Fibroblast of mammary gland (primary cell): ENCODE measurements at regions not wholly inside any gene's neighbourhood (a gene's known extent, or its start where the extent isn't known, plus 50 kb on each side); places are given as distances from the start of the nearest gene placed in this dataset.

Experiments used
- DNase-seq: peaks from one replicate; pipeline ENCODE4 v3.0.0-alpha.2; 2010; ENCODE audit warnings: low read depth
- H3K4me3 ChIP-seq: 2 replicates; pipeline ENCODE4 v1.5.1; 2011; ENCODE audit warnings: low read depth, mild to moderate bottlenecking, low read length, moderate library complexity; ENCODE audit not compliant: control insufficient read depth
- TF ChIP-seq, protein P1 (sequence below): conservative IDR thresholded peaks from 2 replicates; pipeline ENCODE4 v1.5.1; 2011; ENCODE audit warnings: low read depth, low read length, inconsistent platforms; ENCODE audit not compliant: control insufficient read depth, insufficient read depth

DNA sequence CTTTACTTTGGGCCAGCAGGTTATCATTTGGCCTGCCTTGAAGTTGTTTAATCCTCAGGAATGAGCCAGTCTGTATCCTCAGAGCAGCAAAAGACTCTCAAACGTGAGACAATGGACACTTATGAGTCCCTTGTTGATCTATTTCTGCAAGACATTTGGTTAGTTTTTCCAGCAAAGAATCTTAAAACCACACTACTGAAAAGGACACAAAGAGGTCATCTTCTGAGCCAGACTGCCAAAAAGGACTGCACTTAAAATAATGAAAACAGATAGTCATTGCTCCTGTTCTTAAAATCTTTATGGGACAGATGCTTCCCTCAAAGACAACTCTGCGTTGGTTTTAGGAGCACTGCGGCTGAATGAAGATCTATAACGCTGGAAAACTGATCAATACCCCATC is 205.7 kb upstream of the PSMD7 start:
- no peak overlapping the region for H3K4me3 ChIP-seq
- TF ChIP-seq, protein P1, sequence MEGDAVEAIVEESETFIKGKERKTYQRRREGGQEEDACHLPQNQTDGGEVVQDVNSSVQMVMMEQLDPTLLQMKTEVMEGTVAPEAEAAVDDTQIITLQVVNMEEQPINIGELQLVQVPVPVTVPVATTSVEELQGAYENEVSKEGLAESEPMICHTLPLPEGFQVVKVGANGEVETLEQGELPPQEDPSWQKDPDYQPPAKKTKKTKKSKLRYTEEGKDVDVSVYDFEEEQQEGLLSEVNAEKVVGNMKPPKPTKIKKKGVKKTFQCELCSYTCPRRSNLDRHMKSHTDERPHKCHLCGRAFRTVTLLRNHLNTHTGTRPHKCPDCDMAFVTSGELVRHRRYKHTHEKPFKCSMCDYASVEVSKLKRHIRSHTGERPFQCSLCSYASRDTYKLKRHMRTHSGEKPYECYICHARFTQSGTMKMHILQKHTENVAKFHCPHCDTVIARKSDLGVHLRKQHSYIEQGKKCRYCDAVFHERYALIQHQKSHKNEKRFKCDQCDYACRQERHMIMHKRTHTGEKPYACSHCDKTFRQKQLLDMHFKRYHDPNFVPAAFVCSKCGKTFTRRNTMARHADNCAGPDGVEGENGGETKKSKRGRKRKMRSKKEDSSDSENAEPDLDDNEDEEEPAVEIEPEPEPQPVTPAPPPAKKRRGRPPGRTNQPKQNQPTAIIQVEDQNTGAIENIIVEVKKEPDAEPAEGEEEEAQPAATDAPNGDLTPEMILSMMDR = no peak
- no peak for DNase-seq

DNA sequence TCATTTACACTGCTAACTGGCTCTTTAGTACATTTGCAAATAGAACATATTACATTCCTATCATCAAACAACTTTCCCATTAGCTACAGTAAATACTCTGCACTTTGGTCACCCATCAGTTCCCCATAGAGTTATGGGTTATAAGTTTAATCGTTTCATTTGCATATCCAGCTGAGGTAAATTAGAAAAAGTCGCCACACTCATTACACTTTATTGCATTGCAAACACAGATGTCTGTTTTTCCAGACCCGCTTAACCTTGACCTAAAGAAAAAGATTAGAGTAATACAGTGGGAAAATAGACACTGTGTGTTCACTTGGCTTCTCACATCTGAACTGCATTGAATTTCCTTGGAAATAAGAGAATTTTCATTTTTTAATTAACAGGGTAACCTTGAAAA is 213.1 kb upstream of the PSMD7 start:
- TF ChIP-seq, protein P1 = no peak
- DNase-seq = no peak
- no peak overlapping the region for H3K4me3 ChIP-seq

DNA sequence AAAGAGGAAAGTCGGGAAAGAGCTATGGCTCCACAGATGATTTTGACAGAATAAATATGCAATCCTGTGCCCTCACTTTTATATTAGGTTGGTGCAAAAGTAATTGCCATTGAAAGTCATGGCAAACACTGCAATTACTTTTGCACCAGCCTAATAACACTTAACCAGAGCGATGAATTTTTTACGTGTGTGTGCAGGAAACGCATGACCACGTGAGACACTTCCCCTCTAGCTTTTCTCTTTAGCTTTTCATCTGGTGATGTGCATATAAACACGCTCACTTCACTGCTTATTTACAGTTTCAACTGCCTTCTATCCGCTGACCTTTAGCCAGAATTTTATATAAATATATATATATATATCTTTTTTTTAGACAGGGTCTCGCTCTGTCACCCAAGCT is 216.3 kb upstream of the PSMD7 start:
- no peak for DNase-seq
- TF ChIP-seq, protein P1 = no peak
- no peak overlapping the region for H3K4me3 ChIP-seq

DNA sequence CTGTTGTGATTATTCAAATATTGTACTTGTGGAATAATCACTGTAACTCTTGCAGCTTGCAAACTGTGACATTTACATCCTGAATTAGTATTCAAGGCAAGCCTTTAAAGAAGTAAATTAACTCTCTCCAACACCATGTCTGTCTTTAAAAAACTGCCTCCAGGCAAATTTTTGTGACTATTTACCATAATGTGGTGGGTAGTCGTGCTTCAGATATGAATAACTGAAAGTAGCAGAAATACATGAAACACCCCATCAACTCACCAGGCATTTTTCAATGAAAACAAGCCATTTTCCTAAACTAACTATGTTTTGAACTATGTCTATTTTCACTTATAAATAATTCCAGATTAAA is 217.4 kb upstream of the PSMD7 start:
- no peak for DNase-seq
- TF ChIP-seq, protein P1 = no peak
- H3K4me3 ChIP-seq = no peak overlapping the region

DNA sequence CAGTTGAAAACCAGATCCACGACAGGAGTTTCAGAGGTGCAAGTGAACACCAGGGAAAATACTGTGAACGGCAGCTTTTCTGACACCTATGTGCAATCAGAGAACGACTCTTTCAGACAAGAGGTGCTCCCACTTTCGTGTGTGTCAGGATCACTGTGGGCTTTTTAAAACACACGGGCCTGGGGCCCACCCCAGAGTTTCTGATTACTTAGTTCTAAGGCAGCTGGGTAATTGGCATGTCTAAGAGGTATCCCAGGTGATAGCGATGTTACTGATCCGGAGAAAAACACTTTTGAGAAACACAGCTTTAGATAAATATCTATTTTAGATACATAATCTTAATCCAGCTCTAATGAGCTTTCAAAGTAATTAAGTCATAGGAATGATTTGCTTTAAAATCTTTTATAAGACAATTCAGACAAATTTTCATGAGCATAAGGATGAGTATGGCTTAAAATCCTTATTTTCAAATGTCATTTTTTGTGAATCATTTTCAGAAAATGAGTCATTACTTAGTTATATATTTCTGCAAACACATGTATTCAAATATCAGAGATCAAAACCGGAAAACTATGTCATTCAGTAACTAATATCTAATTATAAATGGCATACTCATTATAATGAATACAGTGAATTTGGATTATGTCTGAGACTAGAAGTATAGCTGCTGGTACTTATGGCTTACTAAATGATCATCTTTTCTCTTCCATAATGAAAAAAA is 217.9 kb upstream of the PSMD7 start:
- TF ChIP-seq, protein P1 = no peak
- DNase-seq = no peak
- no peak overlapping the region for H3K4me3 ChIP-seq

DNA sequence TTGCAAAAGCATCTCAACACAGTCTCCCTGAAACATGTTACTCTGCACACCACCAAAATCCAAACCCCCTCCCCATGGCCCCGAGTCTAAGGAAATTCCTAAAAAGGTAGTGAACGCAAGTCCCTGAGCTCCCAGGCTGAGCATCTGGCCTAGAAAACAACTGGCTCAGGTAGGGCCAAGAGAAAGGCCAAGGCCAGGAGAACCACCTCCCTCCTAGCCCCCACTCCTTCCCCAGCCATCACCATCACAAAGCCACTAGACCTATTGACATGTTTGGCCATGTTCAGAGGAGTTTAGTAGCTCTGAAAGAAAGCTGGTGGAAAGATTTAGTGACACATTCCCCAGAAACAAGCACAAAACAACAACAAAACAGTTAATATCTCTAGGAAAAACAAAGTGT is 220.0 kb upstream of the PSMD7 start:
- H3K4me3 ChIP-seq = no peak overlapping the region
- TF ChIP-seq, protein P1 = no peak
- DNase-seq = no peak

DNA sequence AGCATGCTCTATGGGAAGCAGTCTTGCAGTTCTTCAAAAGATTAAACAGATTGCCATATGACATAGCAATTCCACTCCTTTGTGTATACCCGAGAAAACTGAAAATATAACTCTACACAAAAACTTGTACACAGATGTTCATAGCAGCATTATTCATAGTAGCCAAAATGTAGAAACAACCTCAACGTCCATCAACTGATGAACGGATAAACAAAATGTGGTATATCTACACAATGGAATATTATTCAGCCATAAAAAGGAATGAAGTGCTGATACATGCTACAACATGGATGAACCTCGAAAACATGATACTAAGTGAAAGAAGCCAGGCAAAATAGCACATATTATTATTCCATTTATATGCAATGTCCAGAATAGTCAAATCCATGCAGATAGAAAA is 221.2 kb upstream of the PSMD7 start:
- H3K4me3 ChIP-seq = no peak overlapping the region
- TF ChIP-seq, protein P1 = no peak
- no peak for DNase-seq
